ENCODE measurements at regions not wholly inside any gene's neighbourhood (a gene's known extent, or its start where the extent isn't known, plus 50 kb on each side); places are given as distances from the start of the nearest gene placed in this dataset.
"Not testable (repeated sequence)": the region's sequence is repeated elsewhere in the genome, so short reads cannot be mapped to it uniquely, and the experiment has no call there.

- no peak for DNase-seq (ENCODE audit: low read depth in 2 of 3, low spot score in 2 of 3)
Observed at GRCh38 chr4:78660559-78660958, 109.0 kb downstream of the ANXA3 start.

- DNase-seq (ENCODE audit: low read depth in 2 of 3, low spot score in 2 of 3), result no peak
Observed at GRCh38 chr4:78661086-78661690, 109.6 kb downstream of the ANXA3 start.

DNA sequence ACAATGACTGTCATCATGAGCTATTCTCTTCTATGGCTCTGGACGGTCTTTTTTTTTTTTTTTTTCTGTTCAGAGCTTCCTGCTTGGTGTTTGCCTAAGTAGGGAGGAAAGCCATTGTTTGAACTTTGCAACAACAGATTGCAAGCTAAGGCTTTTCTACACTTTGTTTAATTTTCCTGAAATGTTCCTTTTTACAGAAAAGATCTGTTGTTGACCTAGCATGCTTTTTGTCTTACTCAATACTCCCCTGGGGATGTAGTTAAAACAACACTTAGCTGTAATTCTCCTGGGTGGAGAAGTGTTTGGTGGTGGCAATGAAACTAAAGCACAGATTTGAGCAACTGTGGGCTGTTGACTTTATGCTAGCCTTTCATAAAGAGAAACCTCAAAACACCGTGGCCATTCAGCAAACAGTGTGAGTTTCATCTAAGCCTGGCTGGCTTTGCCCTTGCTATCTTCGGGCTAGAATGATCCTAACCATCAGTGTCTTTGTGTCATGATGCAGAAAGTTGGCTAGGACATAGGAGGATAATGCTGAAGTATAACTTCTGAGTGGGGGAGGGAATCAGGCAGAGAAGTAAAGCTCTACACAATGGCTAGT, 110.5 kb downstream of the ANXA3 start:
- DNase-seq (ENCODE audit: low read depth in 2 of 3, low spot score in 2 of 3), result no peak

- DNase-seq (ENCODE audit: low read depth in 2 of 3, low spot score in 2 of 3), result no peak
Observed at GRCh38 chr4:78662658-78663057, 111.1 kb downstream of the ANXA3 start.

DNA sequence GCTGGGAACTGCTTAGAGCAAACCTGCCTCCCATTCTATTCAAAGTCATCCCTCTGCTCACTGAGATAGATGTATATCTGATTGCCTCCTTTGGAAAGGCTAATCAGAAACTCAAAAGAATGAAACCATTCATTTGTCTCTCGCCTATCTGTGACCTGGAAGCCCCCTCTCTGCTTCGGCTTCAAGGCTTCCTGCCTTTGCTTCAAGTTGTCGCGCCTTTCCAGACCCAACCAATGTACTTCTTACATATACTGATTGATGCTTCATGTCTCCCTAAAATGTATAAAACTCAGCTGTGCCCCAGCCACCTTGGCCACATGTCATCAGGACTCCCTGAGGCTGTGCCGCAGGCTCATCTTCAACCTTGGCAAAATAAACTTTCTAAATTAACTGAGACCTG, 111.9 kb upstream of the BMP2K start:
- DNase-seq (ENCODE audit: low read depth in 2 of 3, low spot score in 2 of 3), result not testable (repeated sequence)

GRCh38 chr4:78665216-78665770, 110.9 kb upstream of the BMP2K start:
- DNase-seq (ENCODE audit: low read depth in 2 of 3, low spot score in 2 of 3), result no peak

DNA sequence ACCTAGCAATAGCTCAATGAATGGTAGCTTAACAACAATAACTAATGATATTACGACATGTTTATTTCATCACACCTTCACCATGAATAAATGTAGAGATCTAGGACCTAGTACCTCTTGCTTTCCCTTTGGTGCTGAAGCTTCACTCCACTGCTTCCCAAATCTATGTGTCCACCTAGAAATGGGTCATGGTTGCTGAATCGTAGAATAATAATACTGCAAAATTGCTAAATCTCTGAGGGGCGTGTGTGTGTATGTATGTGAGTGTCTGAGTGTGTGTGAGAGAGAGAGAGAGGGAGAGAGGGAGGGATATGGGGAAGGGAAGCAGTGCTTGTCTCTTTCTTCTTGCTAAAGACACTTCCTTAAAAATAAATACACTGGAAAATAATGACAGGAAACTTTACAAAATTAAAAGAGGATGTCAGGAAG, 109.3 kb upstream of the BMP2K start:
- DNase-seq (ENCODE audit: low read depth in 2 of 3, low spot score in 2 of 3), result no peak

- no peak for DNase-seq (ENCODE audit: low read depth in 2 of 3, low spot score in 2 of 3)
Observed at GRCh38 chr4:78667325-78667724, 108.8 kb upstream of the BMP2K start.

GRCh38 chr4:78667764-78668163, 108.4 kb upstream of the BMP2K start:
- DNase-seq (ENCODE audit: low read depth in 2 of 3, low spot score in 2 of 3), result no peak

DNA sequence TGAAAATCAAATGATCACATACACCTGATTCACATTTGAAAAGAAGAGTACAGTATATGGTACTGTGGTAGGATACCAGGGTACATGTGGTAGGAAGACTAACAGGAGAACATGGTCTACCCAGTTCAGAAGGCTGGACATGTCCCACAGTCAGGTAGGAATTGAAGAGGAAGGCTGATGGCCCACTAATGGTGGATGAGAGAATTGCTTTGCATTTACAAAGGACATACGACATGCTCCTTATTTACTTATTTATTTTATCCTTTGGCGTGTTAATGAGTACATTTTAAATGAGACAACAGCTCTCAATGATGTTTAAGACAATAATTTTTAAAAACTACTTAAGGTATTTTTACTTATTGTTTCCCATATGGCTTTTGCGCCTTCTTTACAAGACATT, 106.7 kb upstream of the BMP2K start:
- no peak for DNase-seq (ENCODE audit: low read depth in 2 of 3, low spot score in 2 of 3)

DNA sequence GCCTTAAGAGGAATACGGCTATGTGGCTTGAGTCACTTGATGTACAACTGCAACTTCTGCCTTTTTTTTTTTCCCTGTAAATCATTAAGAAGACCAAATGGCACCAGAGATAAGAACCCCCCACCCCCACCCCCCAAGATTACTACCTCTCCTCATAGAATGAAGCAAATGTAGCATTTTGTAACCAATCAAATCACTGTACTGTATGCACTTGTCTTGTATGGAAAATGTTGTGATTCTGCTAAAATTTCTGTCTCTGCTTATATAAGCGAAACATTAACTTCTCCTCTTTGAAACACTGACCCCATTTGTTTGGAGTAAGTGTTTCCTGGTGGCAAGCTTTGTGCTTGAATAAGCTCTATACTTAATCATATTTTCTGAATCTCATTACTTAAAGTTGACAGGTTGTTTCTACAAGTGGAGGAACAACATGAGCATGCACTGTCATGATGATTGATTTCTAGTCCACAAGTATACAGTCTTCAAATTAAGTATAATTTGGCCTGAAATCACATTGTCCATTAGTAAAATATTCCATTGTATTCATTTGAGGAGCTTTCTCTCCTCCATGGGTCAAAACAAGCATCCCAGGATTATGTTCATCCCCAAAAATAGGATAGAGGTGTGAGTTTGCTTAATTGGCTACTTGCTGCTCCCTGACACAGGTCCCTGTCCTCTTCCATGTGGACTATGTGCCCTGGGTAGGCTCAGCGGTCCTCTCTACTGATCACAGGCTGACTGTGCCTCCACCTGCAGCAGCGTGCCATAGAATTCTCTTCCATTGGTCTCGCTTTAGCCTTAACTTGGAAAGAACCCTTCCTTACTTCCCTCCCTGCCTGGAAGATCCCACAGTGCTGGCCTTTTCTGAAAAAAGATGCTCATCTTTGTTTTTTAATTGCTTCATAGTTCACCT, 104.0 kb upstream of the BMP2K start:
- DNase-seq (ENCODE audit: low read depth in 2 of 3, low spot score in 2 of 3), result no peak

DNA sequence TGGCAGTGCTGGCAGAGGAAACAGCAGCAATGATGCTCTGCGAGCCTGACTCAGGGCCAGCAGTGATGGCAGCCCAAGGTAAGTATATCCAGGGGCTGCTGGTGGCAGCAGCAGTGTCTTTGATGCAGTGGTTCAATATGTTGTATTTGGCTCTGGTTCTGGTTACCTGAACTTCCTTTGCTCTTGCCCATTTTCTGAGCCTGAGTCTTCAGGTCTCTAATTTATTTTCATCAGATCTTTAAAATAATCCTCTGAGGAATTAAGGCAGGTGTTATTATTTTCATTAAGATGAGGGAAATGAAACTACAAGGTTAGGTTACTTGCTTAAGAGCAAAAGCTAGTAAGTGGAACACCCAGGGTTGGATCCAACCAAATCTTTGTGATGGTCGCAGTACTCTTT, 102.8 kb upstream of the BMP2K start:
- DNase-seq (ENCODE audit: low read depth in 2 of 3, low spot score in 2 of 3), result no peak

DNA sequence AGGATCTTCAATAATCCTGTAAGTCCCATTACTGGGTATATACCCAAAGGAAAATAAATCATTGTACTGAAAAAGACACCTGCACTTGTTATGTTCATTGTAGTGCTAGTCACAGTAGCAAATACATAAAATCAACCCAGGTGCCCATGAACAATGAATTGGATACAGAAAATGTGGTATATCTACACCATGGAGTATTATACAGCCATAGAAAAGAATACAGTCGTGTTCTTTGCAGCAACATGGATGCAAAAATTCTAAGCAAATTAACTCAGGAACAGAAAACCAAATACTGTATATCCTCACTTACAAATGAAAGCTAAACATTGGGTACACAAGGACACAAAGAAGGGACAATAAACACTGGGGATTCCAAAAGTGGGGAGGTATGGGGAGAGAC, 100.8 kb upstream of the BMP2K start:
- DNase-seq (ENCODE audit: low read depth in 2 of 3, low spot score in 2 of 3), result no peak

DNA sequence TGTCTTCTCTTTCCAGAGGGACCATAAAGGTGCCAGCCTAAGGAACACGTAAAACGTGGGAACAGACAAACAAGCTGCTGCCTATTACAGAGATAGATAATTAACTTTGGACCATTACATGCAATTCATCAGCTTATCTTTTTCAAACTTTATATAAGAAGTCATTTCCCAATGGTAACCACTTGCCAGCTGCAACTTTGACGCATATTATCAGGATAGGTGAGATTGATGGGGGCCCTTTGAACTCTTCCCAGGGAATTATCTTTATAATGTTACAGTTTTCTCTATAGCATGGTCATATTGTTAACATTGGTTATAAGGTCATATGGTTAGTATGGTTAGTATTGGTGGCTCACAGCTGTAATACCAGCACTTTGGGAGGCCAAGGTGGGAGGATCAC, 94.1 kb upstream of the BMP2K start:
- no peak for DNase-seq (ENCODE audit: low read depth in 2 of 3, low spot score in 2 of 3)

GRCh38 chr4:78683352-78683751, 92.8 kb upstream of the BMP2K start:
- no peak for DNase-seq (ENCODE audit: low read depth in 2 of 3, low spot score in 2 of 3)

- no peak for DNase-seq (ENCODE audit: low read depth in 2 of 3, low spot score in 2 of 3)
Observed at GRCh38 chr4:78684325-78685079, 91.6 kb upstream of the BMP2K start.

DNA sequence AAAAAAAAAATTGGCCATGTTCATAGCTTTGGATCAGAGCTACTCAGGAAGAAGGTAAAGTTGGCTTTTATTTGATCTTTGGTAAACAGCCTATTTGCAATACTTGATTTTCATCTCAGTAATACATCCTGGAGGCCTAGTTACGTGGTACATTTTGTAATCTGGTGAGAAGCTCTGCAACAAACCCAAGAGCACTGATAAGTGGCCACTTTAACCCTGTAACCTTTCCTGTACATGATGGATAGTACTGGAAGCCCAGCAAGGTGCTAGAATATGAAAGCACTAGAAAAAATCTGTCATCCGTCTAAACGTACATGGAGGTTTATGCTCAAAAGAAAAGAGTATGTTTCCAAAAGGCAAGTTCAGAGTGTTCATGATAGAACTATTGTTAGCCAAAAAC, 88.3 kb upstream of the BMP2K start:
- no peak for DNase-seq (ENCODE audit: low read depth in 2 of 3, low spot score in 2 of 3)

DNA sequence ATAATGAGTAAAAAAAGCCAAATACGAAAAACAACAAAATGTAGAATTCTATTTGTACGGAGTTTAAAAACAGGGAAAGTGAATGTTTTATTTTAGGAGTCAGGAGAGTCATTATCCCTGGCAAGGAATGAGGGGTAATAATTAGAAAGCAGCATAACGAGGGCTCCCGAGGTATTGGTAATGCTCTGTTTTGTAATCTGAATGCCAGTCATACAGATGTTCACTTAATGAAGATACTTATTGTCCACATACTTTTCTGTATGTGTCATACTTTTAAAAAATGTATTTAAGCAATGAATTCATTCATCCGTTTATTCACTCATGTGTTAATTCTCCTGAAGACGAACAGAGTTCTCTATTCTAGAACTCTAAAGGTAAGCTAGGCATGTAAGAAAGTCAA, 87.8 kb upstream of the BMP2K start:
- DNase-seq (ENCODE audit: low read depth in 2 of 3, low spot score in 2 of 3), result no peak

DNA sequence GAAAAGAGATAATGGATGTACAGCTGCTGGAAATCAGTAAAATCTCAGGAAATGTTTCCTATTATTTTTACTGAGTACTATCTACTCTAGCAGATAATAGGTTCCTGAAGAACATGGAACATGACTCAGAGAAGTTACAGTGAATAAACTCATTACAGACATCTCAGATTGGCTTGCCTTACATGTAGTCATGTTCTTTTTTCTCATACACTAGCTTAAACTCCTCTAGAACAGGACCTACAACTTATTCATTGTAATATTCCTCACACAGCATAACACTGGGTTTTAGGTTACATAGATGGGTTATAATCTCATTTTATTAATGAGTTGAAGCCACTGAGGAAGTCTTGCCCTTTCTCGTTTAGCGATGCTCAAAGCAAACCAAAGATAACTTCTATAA, 86.9 kb upstream of the BMP2K start:
- no peak for DNase-seq (ENCODE audit: low read depth in 2 of 3, low spot score in 2 of 3)

DNA sequence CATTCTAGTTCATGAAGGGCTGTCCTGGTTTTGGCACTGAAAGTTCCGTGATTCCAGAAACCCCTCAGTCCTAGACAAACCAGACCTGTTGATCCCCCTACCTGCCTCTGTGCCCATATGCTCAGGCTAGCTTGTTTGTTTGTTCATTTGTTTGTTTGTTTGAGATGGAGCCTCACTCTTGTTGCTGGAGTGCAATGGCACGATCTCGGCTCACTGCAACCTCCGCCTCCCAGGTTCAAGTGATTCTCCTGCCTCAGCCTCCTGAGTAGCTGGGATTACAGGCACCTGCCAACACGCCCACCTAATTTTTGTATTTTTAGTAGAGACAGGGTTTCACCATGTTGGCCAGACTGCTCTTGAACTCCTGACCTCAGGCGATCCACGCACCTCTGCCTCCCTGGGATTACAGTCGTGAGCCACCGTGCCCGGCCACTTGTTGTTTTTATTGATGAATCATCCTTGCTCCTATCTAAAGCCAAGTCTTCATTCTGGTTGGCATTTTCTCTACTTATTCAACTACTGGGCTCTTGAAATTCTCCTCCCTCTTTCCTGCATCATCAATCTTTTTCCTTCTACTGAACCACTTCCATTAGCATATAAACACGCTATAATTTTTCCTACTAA, 86.3 kb upstream of the BMP2K start:
- DNase-seq (ENCODE audit: low read depth in 2 of 3, low spot score in 2 of 3), result no peak

- no peak for DNase-seq (ENCODE audit: low read depth in 2 of 3, low spot score in 2 of 3)
Observed at GRCh38 chr4:78691334-78691754, 84.8 kb upstream of the BMP2K start.
